ENCODE measurements at regions not wholly inside any gene's neighbourhood (a gene's known extent, or its start where the extent isn't known, plus 50 kb on each side); places are given as distances from the start of the nearest gene placed in this dataset.

DNA sequence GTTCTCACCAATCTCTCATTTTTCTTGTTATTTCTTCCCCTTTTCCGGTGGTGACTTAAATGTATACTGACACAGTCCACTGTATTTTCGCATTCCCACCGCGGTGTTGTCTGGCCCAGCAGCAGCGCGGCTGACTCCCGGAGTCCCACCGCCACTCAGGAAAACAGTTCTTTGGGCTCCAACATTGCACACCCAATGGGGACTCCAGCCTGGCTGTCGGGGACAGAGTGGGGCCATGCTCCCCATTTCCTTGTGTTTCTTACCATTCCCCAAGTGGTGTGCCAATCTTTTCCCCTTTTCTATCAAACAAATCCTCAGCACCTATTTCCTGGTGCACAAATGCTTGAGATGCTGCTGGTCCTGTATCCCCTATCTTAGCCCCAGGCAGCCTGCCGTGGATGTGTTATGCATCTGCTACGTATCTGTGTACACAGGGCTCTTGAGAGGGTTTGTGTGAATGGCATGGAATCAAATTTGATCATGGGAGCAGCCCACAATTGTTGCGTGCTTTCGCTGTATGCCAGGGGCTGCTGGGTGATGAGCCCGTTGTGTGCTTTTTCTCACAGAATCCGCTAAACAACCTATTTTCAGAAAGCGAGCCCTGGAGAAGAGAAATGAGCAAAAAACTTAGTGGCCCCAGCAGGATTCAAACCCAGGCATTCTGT, 219.1 kb upstream of the RGMA start:
- no peak for TF ChIP-seq POLR2A (IDR thresholded peaks at IDR 0.05)
- TF ChIP-seq, protein P1, sequence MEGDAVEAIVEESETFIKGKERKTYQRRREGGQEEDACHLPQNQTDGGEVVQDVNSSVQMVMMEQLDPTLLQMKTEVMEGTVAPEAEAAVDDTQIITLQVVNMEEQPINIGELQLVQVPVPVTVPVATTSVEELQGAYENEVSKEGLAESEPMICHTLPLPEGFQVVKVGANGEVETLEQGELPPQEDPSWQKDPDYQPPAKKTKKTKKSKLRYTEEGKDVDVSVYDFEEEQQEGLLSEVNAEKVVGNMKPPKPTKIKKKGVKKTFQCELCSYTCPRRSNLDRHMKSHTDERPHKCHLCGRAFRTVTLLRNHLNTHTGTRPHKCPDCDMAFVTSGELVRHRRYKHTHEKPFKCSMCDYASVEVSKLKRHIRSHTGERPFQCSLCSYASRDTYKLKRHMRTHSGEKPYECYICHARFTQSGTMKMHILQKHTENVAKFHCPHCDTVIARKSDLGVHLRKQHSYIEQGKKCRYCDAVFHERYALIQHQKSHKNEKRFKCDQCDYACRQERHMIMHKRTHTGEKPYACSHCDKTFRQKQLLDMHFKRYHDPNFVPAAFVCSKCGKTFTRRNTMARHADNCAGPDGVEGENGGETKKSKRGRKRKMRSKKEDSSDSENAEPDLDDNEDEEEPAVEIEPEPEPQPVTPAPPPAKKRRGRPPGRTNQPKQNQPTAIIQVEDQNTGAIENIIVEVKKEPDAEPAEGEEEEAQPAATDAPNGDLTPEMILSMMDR (IDR thresholded peaks at IDR 0.05) = no peak

Measured in uterus (tissue), 2 donors.